ENCODE measurements at regions not wholly inside any gene's neighbourhood (a gene's known extent, or its start where the extent isn't known, plus 50 kb on each side); places are given as distances from the start of the nearest gene placed in this dataset.

GRCh38 chr20:52536841-52537400, 345.3 kb upstream of the ZFP64 start:
- no peak overlapping the region for H3K27ac ChIP-seq
- no peak for DNase-seq
- no peaks in the 10 kb centered on the region for H3K36me3 ChIP-seq (replicated peaks)
- no peak overlapping the region for H3K4me3 ChIP-seq (ENCODE audit: low read depth, low read length)
- TF ChIP-seq, protein P1, sequence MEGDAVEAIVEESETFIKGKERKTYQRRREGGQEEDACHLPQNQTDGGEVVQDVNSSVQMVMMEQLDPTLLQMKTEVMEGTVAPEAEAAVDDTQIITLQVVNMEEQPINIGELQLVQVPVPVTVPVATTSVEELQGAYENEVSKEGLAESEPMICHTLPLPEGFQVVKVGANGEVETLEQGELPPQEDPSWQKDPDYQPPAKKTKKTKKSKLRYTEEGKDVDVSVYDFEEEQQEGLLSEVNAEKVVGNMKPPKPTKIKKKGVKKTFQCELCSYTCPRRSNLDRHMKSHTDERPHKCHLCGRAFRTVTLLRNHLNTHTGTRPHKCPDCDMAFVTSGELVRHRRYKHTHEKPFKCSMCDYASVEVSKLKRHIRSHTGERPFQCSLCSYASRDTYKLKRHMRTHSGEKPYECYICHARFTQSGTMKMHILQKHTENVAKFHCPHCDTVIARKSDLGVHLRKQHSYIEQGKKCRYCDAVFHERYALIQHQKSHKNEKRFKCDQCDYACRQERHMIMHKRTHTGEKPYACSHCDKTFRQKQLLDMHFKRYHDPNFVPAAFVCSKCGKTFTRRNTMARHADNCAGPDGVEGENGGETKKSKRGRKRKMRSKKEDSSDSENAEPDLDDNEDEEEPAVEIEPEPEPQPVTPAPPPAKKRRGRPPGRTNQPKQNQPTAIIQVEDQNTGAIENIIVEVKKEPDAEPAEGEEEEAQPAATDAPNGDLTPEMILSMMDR (IDR thresholded peaks at IDR 0.05; ENCODE audit: low read depth, low read length, missing control alignments): no peak
- no peaks in the 10 kb centered on the region for H3K27me3 ChIP-seq (replicated peaks)
- in situ Hi-C loops (cut with HindIII; ENCODE audit: low pct_ligation_motif_present, low sequenced_read_pairs): no loop called here

- in situ Hi-C loops (cut with HindIII; ENCODE audit: low pct_ligation_motif_present, low sequenced_read_pairs): no loop called here
- no peaks in the 10 kb centered on the region for H3K27me3 ChIP-seq (replicated peaks)
- H3K27ac ChIP-seq: no peak overlapping the region
These were observed 344.5 kb upstream of the ZFP64 start for GRCh38 chr20:52536040-52536439.

DNA sequence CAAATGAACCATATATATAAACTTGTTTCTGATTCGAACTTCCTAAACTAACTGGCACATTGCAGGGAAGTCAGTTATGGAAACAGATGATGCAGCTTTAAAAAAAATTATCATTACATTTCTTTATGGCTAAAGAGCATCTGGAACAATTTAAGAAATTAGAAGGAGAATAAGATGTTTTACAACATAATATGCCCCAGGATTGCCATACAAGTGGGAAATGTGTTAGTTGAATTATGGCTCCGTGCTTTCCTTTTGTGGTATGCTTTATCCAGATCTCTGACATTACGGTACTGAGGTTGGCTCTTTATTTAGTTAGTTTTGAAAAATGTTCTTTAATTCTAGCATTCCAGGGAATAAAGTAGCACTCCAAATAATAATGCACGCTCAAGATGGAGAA, 343.0 kb upstream of the ZFP64 start:
- Histone ChIP-seq H3K36me3 (replicated peaks) (no peaks in the 10 kb centered on the region), H3K27ac (no peak overlapping the region), H3K4me3 (ENCODE audit: low read depth, low read length) (no peak overlapping the region), H3K27me3 (replicated peaks) (no peaks in the 10 kb centered on the region)
- TF ChIP-seq, protein P1 (IDR thresholded peaks at IDR 0.05; ENCODE audit: low read depth, low read length, missing control alignments): no peak
- DNase-seq: no peak
- in situ Hi-C loops (cut with HindIII; ENCODE audit: low pct_ligation_motif_present, low sequenced_read_pairs): no loop called here

More at GRCh38 chr20:52536040-52536439, 344.5 kb upstream of the ZFP64 start:
- DNase-seq: no peak
- Histone ChIP-seq H3K4me3 (ENCODE audit: low read depth, low read length) (no peak overlapping the region), H3K36me3 (replicated peaks) (no peaks in the 10 kb centered on the region)
- TF ChIP-seq, protein P1 (IDR thresholded peaks at IDR 0.05; ENCODE audit: low read depth, low read length, missing control alignments): no peak

- TF ChIP-seq, protein P1 (IDR thresholded peaks at IDR 0.05; ENCODE audit: low read depth, low read length, missing control alignments): no peak
- H3K36me3 ChIP-seq (replicated peaks): no peaks in the 10 kb centered on the region
- in situ Hi-C loops (cut with HindIII; ENCODE audit: low pct_ligation_motif_present, low sequenced_read_pairs): no loop called here
- H3K4me3 ChIP-seq (ENCODE audit: low read depth, low read length): no peak overlapping the region
- DNase-seq: no peak
- H3K27ac ChIP-seq: no peak overlapping the region
- H3K27me3 ChIP-seq (replicated peaks): no peaks in the 10 kb centered on the region
These were observed 341.8 kb upstream of the ZFP64 start for GRCh38 chr20:52533401-52533800.

DNA sequence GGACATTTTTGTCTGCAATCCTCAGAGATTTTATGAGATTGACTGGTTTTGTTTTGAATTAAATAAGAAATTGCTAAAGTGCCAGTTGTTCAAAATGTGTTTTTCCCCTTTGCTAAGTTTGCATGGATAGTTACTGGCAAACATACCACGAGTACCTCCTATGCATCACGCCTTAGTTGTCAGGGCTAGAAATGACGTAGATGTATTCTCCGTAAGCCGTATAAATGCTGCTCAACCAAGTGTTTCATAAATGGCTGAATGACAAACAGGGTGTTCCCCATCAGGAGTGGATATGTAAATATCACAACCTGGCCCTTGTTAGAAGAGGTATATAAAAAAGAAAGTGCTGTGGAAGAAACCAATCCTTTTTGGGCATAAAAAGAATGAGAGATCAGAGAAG, 341.1 kb upstream of the ZFP64 start:
- TF ChIP-seq, protein P1 (IDR thresholded peaks at IDR 0.05; ENCODE audit: low read depth, low read length, missing control alignments): no peak
- DNase-seq: no peak
- no peaks in the 10 kb centered on the region for H3K36me3 ChIP-seq (replicated peaks)
- no peak overlapping the region for H3K27ac ChIP-seq
- no peak overlapping the region for H3K4me3 ChIP-seq (ENCODE audit: low read depth, low read length)
- in situ Hi-C loops (cut with HindIII; ENCODE audit: low pct_ligation_motif_present, low sequenced_read_pairs): no loop called here
- H3K27me3 ChIP-seq (replicated peaks): no peaks in the 10 kb centered on the region

DNA sequence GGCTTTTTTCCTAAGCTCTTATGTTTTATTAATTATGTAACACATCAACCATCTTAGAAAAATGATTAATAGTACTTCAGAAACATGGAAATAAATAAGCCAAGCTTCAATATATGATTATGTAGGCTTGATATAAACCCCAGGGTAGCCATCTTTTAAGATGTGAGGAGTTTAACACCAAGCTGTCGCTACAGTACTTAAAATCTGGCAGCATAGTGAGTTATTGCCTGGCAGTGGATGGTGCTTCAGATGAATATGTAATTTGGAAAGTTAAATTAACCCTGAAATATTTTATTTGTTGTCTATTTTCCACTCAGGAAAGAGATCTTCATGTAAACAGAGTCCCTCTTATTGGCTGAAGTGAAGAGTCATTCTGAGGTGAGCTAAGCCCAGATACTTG, 339.0 kb upstream of the ZFP64 start:
- H3K27me3 ChIP-seq (replicated peaks): no peaks in the 10 kb centered on the region

More for the DNA sequence above, 339.0 kb upstream of the ZFP64 start:
- H3K36me3 ChIP-seq (replicated peaks): no peaks in the 10 kb centered on the region
- DNase-seq: no peak
- no peak overlapping the region for H3K4me3 ChIP-seq (ENCODE audit: low read depth, low read length)
- TF ChIP-seq, protein P1 (IDR thresholded peaks at IDR 0.05; ENCODE audit: low read depth, low read length, missing control alignments): no peak
- in situ Hi-C loops (cut with HindIII; ENCODE audit: low pct_ligation_motif_present, low sequenced_read_pairs): no loop called here
- H3K27ac ChIP-seq: no peak overlapping the region

Measured in brain microvascular endothelial cell (primary cell).